ENCODE measurements at regions not wholly inside any gene's neighbourhood (a gene's known extent, or its start where the extent isn't known, plus 50 kb on each side); places are given as distances from the start of the nearest gene placed in this dataset.

GRCh38 chr1:101309334-101310311 is 72.8 kb downstream of the S1PR1 start:
- peak overlapping the region; percentile 52 for H3K4me3 ChIP-seq (ENCODE audit: low read depth, low read length)
- TF ChIP-seq CTCF (IDR thresholded peaks at IDR 0.05; ENCODE audit: borderline replicate concordance, insufficient read depth, low read depth, low read length) = peak; percentile 83

- H3K4me3 ChIP-seq (ENCODE audit: low read depth, low read length) = no peak overlapping the region
- TF ChIP-seq CTCF (IDR thresholded peaks at IDR 0.05; ENCODE audit: borderline replicate concordance, insufficient read depth, low read depth, low read length) = no peak
Measured at GRCh38 chr1:101310506-101310905, 73.7 kb downstream of the S1PR1 start.

- no peak overlapping the region for H3K4me3 ChIP-seq (ENCODE audit: low read depth, low read length)
- TF ChIP-seq CTCF (IDR thresholded peaks at IDR 0.05; ENCODE audit: borderline replicate concordance, insufficient read depth, low read depth, low read length) = no peak
Measured at GRCh38 chr1:101311146-101311920, 74.5 kb downstream of the S1PR1 start.

- no peak overlapping the region for H3K4me3 ChIP-seq (ENCODE audit: low read depth, low read length)
- TF ChIP-seq CTCF (IDR thresholded peaks at IDR 0.05; ENCODE audit: borderline replicate concordance, insufficient read depth, low read depth, low read length) = no peak
Measured at GRCh38 chr1:101312147-101312546, 75.3 kb downstream of the S1PR1 start.

- no peak for TF ChIP-seq CTCF (IDR thresholded peaks at IDR 0.05; ENCODE audit: borderline replicate concordance, insufficient read depth, low read depth, low read length)
Measured at GRCh38 chr1:101313356-101313755, 76.5 kb downstream of the S1PR1 start.

GRCh38 chr1:101314244-101314643 is 77.4 kb downstream of the S1PR1 start:
- H3K4me3 ChIP-seq (ENCODE audit: low read depth, low read length) = no peak overlapping the region
- TF ChIP-seq CTCF (IDR thresholded peaks at IDR 0.05; ENCODE audit: borderline replicate concordance, insufficient read depth, low read depth, low read length) = no peak

More at GRCh38 chr1:101313356-101313755, 76.5 kb downstream of the S1PR1 start:
- H3K4me3 ChIP-seq (ENCODE audit: low read depth, low read length) = no peak overlapping the region
